ENCODE measurements at regions not wholly inside any gene's neighbourhood (a gene's known extent, or its start where the extent isn't known, plus 50 kb on each side); places are given as distances from the start of the nearest gene placed in this dataset.
A peak's percentile ranks its signal among the peaks of the same experiment; 100 is the strongest.

DNA sequence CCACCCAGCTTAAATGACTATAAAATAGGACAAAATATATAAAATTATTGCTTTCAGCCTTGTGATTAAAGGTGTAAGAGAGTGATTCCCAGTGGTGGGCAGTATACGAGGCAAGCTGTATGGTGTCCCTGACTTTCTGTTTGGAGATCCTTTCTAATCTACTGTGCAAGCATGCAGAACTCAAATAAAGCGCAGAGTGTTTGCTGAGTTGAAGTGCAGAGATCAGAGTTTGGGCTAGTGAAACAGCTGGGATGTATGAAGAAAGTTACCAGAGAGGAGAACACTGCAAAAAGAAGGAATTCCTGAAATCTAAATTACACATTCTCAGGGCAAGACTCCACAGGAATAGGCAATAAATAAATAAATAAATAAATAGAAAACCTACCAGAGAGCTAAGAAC lies 218.5 kb upstream of the TLL1 start:
- no peak for ATAC-seq
- no peak for DNase-seq (ENCODE audit: missing footprints)
- intact Hi-C loops (cut with DNase I): no loop called here

DNA sequence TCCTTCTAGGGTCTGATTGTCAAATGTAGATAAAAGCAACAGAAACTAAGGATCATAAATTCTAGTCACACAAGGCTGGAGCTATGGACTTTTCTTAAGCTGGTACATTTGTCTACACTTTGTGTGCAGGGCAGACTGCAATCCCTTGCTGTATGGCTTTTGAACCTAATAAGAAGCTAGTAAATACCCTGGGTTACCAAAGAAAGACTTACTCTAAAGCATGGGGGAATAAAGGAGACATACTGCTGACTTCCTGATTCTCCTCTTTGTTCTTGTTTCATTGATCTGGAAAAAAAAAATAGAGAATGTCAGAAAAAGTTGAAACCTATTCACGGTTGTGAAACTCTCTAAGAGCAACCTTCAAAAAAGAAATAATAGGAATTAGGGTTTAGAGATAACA lies 216.6 kb upstream of the TLL1 start:
- intact Hi-C loops (cut with DNase I): no loop called here
- no peak for DNase-seq (ENCODE audit: missing footprints)
- ATAC-seq: no peak

DNA sequence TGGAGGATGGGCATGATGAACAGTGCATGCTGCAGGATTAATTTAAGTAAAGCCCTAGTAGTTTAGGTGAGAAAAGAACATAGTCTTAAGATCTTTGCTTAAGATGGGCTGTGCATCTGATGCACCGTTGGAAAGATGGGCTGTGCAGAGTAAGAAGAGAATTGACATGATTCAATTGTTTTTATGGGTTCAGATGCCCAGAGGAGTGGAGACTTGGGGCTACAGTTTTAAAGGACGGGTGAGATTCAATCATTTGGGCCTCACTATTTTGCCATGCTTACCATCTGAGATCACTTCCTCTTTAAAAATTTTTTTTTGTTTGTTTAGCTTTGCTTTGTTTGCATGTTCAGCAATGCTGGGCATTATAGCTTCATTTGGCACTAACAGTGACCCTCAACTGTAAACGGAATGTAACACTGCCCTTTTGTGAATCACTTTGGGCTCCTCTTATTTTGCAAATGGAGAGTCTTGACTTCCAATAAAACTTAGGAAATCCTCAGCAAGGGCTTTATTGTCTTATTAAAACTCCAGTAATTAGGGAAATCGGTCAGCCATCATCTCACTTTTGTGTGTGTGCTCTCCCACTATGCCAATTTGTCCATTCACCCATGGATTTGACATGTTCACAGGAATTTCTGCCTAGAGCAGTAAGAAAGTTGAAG lies 216.1 kb upstream of the TLL1 start:
- intact Hi-C loops (cut with DNase I): no loop called here
- no peak for DNase-seq (ENCODE audit: missing footprints)
- no peak for ATAC-seq

DNA sequence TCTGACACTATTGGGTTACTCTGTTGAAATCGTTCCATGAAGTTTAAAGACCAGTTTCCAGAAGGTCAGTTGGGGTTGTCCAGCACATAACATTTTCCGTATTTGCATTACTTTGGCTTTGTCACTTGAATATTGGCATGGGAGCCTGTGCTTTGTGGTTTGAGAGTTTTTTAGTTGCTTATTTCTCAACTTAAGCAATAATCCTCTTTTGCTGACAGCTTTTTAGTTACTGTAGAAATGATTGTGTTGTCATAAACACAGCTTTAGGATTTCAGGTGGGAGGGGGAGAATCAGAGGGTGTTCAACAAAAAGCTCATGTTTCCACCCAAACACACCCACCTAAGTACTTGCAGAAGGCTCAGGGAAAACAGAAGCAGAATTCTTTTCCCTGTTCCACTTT lies 210.7 kb upstream of the TLL1 start:
- intact Hi-C loops (cut with DNase I): no loop called here
- DNase-seq (ENCODE audit: missing footprints): no peak
- ATAC-seq: no peak

DNA sequence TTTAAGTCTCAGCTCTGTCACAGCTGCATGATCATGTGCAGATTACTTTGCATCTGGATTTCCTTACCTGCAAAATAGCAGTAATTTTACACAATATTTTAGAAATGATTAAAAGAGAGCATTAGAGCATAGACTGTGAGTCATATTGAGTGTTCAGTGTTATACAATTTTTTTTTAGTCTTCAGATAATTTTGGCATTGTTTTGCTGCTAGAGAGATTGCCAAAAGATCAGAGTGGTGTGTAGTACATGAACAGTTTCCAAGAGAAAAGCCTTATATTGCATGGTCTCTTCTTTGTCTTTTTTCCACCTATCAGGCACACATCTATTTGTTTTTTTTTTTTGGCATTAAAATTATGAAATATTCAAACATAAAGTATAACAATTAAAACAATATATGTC lies 209.6 kb upstream of the TLL1 start:
- intact Hi-C loops (cut with DNase I): no loop called here
- ATAC-seq: no peak
- DNase-seq (ENCODE audit: missing footprints): no peak

DNA sequence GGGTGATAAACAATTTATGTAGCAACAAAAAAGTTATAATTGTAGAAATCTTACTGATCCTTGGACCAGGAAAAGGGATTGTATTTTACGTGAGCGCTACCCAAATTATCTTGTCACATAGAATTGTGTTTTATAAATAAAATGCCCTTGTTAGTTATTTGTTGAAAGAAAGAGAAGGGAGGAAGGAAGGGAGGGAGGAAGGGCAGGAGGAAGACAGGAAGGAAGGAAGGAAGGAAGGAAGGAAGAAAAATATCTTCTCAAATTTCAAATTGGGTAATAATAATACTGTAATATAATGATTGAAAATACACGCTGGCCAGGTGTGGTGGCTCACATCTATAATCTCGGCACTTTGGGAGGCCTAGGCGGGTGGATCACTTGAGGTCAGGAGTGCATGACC lies 206.2 kb upstream of the TLL1 start:
- intact Hi-C loops (cut with DNase I): no loop called here
- DNase-seq (ENCODE audit: missing footprints) (no peak), ATAC-seq (no peak)

DNA sequence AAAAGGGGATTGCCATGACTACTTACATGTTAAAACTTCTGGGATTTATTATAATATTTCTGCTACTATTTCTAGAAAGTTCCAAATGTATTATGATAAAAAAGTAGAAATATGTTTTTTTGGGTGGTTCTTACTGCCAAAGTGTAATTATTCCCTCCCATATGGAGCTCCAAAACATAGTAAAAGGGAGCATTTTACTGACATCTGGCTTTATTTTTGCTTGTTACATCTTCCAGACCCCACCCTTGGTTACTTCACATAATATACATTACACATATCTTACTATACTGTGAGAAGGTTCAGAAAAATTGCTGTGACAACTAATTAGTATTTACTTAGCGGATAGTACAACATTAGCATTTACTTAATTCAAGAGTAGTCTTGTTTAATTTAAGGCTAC lies 205.1 kb upstream of the TLL1 start:
- DNase-seq (ENCODE audit: missing footprints) (no peak), ATAC-seq (no peak)
- intact Hi-C loops (cut with DNase I): no loop called here

DNA sequence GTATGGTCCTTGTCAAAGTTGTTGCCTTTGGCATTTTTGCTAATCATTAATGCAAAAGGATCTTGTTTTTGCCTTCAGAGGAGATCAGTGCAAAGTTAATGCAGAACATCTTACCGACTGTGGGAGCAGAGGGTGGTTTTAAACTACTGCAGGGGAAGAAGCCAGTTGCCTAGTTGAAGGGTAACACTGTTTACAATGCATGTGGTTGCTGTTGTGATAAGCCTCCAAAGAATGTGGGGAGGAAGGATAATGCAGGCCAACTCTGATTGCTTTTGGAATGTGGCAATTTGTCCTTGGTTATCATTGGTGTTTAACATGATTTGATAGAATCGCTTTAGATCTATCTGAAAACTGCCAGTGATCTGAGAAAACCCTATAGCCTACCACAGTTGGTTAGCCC lies 204.3 kb upstream of the TLL1 start:
- intact Hi-C loops (cut with DNase I): no loop called here
- ATAC-seq: no peak
- no peak for DNase-seq (ENCODE audit: missing footprints)

DNA sequence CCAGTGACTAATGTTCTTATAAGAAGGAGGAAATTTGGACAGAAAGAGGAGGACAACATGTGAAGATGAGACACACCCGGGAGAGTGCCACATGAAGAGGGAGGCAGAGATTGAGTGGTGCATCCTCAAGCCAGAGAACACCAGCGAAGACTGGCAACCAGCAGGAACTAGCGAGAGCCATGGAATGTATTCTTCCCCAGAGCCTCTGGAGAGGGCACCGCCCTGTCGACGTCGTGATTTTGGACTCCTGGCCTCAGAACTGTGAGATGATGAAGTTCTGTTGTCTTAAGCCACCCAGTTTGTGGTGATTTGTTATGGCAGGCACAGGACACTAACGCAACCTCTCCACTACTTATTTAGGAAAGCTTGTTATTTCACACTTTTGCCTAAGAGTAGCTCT lies 196.0 kb upstream of the TLL1 start:
- ATAC-seq: no peak
- peak; percentile 21 for DNase-seq (ENCODE audit: missing footprints)
- intact Hi-C loops (cut with DNase I): no loop called here

DNA sequence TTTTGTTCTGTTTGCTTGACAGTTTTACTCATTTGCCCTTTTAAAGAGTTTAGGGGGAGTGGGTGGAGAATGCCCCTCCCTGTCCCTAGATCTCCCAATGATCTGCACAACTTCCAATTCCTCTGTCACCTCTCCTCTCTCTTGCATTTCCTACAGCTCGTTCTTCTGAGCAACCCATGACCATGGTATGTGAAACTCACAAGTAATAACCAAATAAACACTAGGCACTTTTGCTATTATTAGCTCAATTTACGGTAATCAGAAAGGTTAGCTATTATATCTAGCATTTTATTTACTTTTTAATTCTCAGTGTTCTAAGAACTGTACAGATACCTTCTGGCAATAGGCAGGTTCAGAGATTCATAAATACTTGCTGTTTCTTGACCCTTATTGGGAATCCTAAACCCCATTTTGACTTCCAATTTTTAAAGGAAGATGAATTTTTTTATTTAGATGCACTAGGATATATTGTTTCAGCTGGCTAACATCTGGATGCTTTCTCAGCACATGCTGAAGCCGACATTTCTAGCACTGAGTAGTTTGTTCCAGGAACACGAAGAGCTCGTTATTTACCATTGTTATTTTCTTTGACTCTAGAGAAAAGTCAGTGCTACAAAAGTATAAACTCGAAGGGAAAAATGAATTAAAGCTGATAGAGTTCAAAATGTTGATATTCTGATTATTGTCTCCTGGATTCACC lies 194.7 kb upstream of the TLL1 start:
- intact Hi-C loops (cut with DNase I): no loop called here
- DNase-seq (ENCODE audit: missing footprints) (no peak), ATAC-seq (no peak)

DNA sequence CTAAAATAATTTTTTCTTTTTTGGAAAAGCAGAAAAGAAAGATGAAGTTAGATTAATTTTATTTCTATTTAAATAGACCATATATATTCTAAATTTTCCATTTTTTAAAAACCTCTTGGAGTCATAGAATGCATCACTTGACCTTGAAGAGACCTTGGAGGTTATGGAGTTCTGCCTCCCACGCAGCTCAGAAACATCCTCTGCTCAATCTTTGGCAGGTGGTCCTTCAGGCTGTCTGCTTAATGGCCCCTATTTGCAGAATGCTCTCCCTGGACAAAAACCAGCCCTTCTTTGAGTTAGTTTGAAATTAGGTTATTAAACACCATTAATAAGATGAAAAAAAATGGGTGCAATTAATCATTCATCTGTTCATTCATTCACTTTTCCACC lies 194.1 kb upstream of the TLL1 start:
- intact Hi-C loops (cut with DNase I): no loop called here
- no peak for ATAC-seq
- DNase-seq (ENCODE audit: missing footprints): no peak

DNA sequence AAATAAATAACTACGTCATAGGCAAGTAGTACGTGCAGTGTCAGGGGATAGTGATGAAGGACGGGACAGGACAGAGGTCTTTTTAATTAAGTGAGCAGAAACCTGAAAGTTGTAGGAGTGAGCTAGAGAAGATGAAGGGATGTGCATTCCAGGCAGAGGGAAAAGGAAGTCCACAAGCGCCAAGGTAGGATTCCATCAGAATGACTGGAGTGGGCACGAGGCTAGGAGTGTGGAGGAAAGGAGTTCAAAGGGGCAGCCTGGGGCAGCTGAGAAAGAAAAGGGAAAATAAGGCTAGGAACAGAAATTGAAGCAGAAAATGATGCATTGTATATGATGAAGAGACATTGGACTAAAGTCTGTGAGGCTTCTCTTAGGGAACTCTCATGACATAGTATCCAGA lies 192.2 kb upstream of the TLL1 start:
- no peak for DNase-seq (ENCODE audit: missing footprints)
- intact Hi-C loops (cut with DNase I): no loop called here
- no peak for ATAC-seq

DNA sequence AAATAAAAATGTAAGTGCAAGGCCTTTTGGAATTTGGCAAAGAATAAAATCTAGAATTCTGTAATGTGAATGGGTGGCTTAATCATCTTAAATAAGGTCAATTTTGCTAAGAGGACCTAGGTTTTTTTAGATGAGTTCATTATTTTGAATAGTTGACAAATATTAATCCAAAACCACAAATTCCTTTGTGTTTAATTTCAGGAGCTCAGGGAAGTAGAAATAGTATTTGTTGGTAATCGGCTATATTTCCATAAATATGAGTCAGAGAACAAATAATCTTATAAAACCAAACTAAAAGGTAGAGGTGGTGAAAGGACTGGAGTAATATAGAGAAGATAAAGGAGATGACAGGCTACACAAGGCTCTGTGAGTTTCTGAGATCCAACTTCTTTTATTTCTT lies 190.4 kb upstream of the TLL1 start:
- ATAC-seq: no peak
- intact Hi-C loops (cut with DNase I): no loop called here
- DNase-seq (ENCODE audit: missing footprints): no peak

DNA sequence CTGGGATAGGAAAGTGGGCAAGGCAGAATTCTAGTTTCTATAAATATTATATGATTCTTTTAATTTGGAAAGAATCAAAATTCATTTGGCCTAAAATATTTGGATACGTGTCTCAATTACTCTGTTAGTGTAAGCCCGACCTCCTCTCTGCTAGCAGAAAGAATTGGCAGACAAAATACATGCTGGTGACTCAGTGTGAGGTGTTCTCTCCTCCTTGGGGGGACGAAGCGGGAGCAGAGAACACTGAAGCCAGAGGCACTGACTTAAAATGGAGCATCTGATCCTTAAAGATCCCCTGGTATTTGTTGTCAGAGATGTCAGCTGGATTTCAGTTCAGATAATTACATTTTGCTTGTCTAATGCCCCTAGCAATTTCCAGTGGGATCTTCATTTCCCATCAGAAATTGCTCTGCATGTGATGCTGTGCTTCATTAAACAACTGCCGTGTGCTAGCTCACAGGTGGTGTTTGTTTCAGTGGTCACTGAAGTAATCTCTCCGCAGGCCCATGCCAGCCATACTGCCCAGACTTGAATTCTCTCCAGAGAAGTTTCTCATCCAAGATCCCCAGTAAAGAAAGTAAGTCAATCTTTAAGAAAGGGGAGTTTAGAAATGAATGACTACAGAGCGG lies 188.7 kb upstream of the TLL1 start:
- DNase-seq (ENCODE audit: missing footprints) (no peak), ATAC-seq (peak; percentile 59)
- intact Hi-C loops (cut with DNase I): no loop called here

DNA sequence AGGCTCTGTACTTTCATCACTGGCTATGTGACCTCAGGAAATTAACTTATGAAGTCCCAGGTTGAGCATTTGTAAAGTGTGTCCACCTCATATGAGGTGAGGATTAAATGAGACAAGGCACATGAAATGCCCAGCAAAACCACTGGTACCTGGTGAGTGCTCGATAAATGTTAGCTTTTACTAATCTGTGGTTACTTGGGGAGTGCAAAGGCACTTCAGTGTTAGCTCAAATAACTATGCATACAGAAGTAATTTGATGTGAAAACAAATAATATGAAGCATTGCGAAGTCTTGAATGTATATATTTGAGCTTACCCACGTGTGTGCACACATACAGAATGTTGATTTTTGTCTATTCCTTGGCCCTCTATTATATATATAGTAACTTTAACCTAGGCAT lies 186.3 kb upstream of the TLL1 start:
- DNase-seq (ENCODE audit: missing footprints) (no peak), ATAC-seq (no peak)
- intact Hi-C loops (cut with DNase I): no loop called here

DNA sequence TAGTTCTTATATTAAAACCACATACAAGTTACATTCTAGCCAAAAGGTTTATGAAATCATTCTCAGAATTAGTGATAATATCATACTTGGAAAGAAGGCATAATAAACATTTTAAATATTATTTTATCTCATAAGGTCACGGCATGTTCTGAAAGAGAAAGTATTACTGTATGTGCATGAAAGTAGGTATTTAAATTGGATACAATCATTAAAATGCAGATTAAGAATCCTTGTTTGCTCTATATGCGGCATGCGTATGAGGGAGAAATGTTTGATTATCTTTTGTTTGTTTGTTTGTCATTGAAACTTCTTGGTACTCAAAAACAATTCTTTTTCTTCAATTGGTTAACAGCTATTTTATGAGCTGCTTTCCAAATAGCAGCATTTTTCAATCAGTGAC lies 183.9 kb upstream of the TLL1 start:
- DNase-seq (ENCODE audit: missing footprints): no peak
- intact Hi-C loops (cut with DNase I): no loop called here
- no peak for ATAC-seq

DNA sequence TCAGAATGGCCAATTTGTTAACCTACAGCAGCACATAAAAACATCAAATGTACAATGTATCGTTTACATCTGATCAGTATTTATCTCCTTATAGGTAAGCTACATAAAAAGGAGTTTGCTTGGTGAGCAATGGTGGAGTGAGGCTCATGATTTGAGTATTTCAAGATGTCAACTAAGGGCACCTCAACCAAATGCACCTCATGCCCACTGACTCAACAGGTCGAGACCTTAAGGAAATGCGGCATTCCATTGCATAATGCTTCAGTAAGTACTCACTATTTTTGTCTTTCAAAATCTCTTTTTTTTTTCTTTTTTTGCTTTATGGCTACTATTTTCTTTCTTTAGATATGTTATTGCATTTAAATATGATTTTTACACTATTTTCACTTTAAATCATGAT lies 181.0 kb upstream of the TLL1 start:
- DNase-seq (ENCODE audit: missing footprints) (no peak), ATAC-seq (no peak)
- intact Hi-C loops (cut with DNase I): no loop called here

DNA sequence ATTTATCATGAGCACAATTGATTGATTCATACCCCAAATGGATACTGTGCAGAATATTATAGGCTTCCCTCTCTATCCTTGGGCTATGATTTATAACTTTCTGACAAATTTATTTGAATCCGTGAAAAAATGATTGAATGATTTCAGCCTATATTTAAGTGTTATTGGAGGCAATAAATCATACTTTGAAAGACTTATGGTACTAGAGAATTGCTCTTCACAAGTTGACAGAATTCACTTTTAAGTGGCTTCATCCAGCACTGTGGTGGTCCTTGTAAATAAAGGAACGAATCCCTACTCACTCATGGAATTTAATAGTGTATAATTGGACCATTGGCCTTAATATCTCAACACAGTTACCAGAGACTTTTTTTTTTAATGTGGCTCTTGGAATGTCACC lies 174.8 kb upstream of the TLL1 start:
- ATAC-seq (no peak), DNase-seq (ENCODE audit: missing footprints) (no peak)
- intact Hi-C loops (cut with DNase I): no loop called here

DNA sequence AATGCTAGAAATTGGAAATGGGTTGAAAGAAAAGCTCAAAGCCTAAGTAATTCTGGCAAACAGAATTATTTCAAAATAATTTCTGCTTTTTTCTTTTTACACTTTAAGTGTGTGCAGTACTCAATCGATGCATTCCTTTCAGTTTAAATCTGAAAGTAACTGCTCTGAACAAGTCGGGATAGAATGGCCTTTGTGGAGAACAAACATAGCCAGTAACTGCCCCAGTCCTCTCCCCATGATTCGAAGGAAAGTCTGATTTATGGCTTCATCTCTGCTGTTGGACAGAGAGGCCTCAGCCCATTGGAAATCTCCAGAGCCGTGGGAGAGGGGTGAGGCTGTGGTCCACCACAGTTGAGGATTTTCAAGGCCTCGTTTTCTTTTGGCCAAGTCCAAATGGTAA lies 174.0 kb upstream of the TLL1 start:
- intact Hi-C loops (cut with DNase I): no loop called here
- DNase-seq (ENCODE audit: missing footprints) (no peak), ATAC-seq (no peak)

DNA sequence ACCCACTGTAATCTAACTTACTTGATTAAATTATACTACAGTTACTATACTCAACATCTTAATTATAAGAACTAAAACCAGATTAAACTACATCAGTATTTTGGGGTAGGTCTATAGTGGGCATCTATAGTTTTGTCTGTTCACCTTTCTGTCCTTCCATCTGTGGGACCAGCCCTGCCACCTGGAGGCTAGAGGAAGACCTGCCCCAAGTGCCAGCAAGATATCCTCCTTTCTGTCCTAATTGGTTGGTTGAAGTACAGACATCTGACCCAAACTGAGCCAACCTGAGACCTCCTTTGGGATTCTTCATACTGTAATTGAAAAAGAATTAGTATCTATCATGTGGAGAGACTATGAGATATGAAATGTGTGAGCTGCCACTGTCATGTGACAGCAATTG lies 172.2 kb upstream of the TLL1 start:
- ATAC-seq (no peak), DNase-seq (ENCODE audit: missing footprints) (no peak)
- intact Hi-C loops (cut with DNase I): loop anchor here (5.0 kb wide), 1 partner anchor 164 kb away; no protein-coding TSS in a partner anchor

DNA sequence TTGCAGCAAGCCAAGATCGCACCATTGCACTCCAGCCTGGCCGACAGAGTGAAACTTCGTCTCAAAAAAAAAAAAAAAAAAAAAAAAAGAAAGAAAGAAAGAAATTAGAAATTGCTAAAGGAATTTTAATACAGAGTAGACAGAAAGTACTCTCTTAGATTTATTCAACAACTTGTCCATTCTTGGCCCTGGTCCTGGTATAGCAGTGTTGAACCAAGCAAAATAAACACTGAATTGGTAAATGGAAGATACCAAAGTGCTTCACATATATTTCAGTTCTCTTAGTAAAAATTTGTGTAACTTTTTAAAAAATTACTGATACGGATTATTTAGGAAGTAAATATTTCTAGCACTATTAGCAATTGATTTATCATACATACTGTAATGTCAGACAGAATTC lies 165.9 kb upstream of the TLL1 start:
- intact Hi-C loops (cut with DNase I): no loop called here
- ATAC-seq: no peak

More for the DNA sequence above, 165.9 kb upstream of the TLL1 start:
- no peak for DNase-seq (ENCODE audit: missing footprints)

Data from Right ventricle myocardium inferior (tissue), 1 donor.